IgD-negative memory B cell (primary cell): ENCODE measurements at regions not wholly inside any gene's neighbourhood (a gene's known extent, or its start where the extent isn't known, plus 50 kb on each side); places are given as distances from the start of the nearest gene placed in this dataset.

Experiments used
- H3K27ac Mint-ChIP-seq, 3 donors: one replicate each; pipeline ENCODE4 v1.8.0; 2020 to 2022; ENCODE audit warnings: mild to moderate bottlenecking in 3 of 3, mixed read lengths in 3 of 3, moderate library complexity in 1 of 3
- H3K27me3 Mint-ChIP-seq: one replicate; pipeline ENCODE4 v1.8.0; 2021; ENCODE audit warnings: mixed read lengths
- H3K36me3 Mint-ChIP-seq: one replicate; pipeline ENCODE4 v1.8.0; 2020; ENCODE audit warnings: mild to moderate bottlenecking, mixed read lengths
- H3K4me1 Mint-ChIP-seq, 3 donors: one replicate each; pipeline ENCODE4 v1.8.0; 2020 to 2022; ENCODE audit warnings: mixed read lengths in 3 of 3, mild to moderate bottlenecking in 1 of 3
- H3K4me3 Mint-ChIP-seq, 4 donors: one replicate each; pipeline ENCODE4 v1.8.0; 2020 to 2022; ENCODE audit warnings: mild to moderate bottlenecking in 4 of 4, mixed read lengths in 4 of 4, moderate library complexity in 3 of 4
- H3K9me3 Mint-ChIP-seq, 3 donors: one replicate each; pipeline ENCODE4 v1.8.0; 2020 to 2021; ENCODE audit warnings: mixed read lengths in 3 of 3, mild to moderate bottlenecking in 1 of 3

GRCh38 chr7:12801107-12801506 lies 113.7 kb downstream of the ARL4A start:
- Mint-ChIP-seq H3K4me1 (no peaks in the 10 kb centered on the region), H3K4me3 (no peak overlapping the region), H3K36me3 (no peaks in the 10 kb centered on the region), H3K9me3 (no peaks in the 10 kb centered on the region), H3K27ac (no peak overlapping the region), H3K27me3 (no peaks in the 10 kb centered on the region)

- Mint-ChIP-seq H3K27ac (no peak overlapping the region), H3K4me1 (no peaks in the 10 kb centered on the region), H3K36me3 (no peaks in the 10 kb centered on the region), H3K9me3 (no peaks in the 10 kb centered on the region), H3K4me3 (no peak overlapping the region), H3K27me3 (no peaks in the 10 kb centered on the region)
These were observed 114.6 kb downstream of the ARL4A start for GRCh38 chr7:12802070-12802469.

GRCh38 chr7:12803542-12803941 lies 116.1 kb downstream of the ARL4A start:
- no peak overlapping the region for H3K27ac Mint-ChIP-seq
- no peaks in the 10 kb centered on the region for H3K36me3 Mint-ChIP-seq
- no peaks in the 10 kb centered on the region for H3K9me3 Mint-ChIP-seq
- H3K27me3 Mint-ChIP-seq, result no peaks in the 10 kb centered on the region
- H3K4me1 Mint-ChIP-seq, result no peaks in the 10 kb centered on the region
- no peak overlapping the region for H3K4me3 Mint-ChIP-seq

- Mint-ChIP-seq H3K27ac (no peak overlapping the region), H3K27me3 (no peaks in the 10 kb centered on the region), H3K36me3 (no peaks in the 10 kb centered on the region), H3K4me1 (no peaks in the 10 kb centered on the region), H3K4me3 (no peak overlapping the region), H3K9me3 (no peaks in the 10 kb centered on the region)
These were observed 118.1 kb downstream of the ARL4A start for GRCh38 chr7:12805518-12805928.

GRCh38 chr7:12805957-12806356 lies 118.5 kb downstream of the ARL4A start:
- no peaks in the 10 kb centered on the region for H3K4me1 Mint-ChIP-seq

GRCh38 chr7:12809476-12809875 lies 122.0 kb downstream of the ARL4A start:
- H3K9me3 Mint-ChIP-seq, result peaks cover 0 to 3% (median 0%) of the 10 kb centered on the region in 3 donors
- no peaks in the 10 kb centered on the region for H3K27me3 Mint-ChIP-seq
- peaks cover 1% of the 10 kb centered on the region for H3K36me3 Mint-ChIP-seq
- no peak overlapping the region for H3K27ac Mint-ChIP-seq
- no peaks in the 10 kb centered on the region for H3K4me1 Mint-ChIP-seq
- no peak overlapping the region for H3K4me3 Mint-ChIP-seq

More at GRCh38 chr7:12805957-12806356, 118.5 kb downstream of the ARL4A start:
- Mint-ChIP-seq H3K36me3 (no peaks in the 10 kb centered on the region), H3K27me3 (no peaks in the 10 kb centered on the region), H3K27ac (no peak overlapping the region), H3K9me3 (no peaks in the 10 kb centered on the region), H3K4me3 (no peak overlapping the region)

- Mint-ChIP-seq H3K27me3 (no peaks in the 10 kb centered on the region), H3K4me3 (no peak overlapping the region), H3K9me3 (peaks cover 0 to 3% (median 0%) of the 10 kb centered on the region in 3 donors), H3K36me3 (peaks cover 1% of the 10 kb centered on the region), H3K4me1 (no peaks in the 10 kb centered on the region), H3K27ac (no peak overlapping the region)
These were observed 124.7 kb downstream of the ARL4A start for GRCh38 chr7:12812111-12812510.

GRCh38 chr7:12814107-12814506 lies 126.7 kb downstream of the ARL4A start:
- Mint-ChIP-seq H3K9me3 (peaks cover 0 to 3% (median 0%) of the 10 kb centered on the region in 3 donors), H3K27me3 (no peaks in the 10 kb centered on the region), H3K4me1 (no peaks in the 10 kb centered on the region), H3K4me3 (no peak overlapping the region), H3K27ac (no peak overlapping the region), H3K36me3 (peaks cover 1% of the 10 kb centered on the region)

- H3K4me1 Mint-ChIP-seq, result no peaks in the 10 kb centered on the region
- H3K27ac Mint-ChIP-seq, result no peak overlapping the region
- no peaks in the 10 kb centered on the region for H3K27me3 Mint-ChIP-seq
- H3K4me3 Mint-ChIP-seq, result no peak overlapping the region
- peaks cover 1% of the 10 kb centered on the region for H3K36me3 Mint-ChIP-seq
- peaks cover 0 to 3% (median 0%) of the 10 kb centered on the region in 3 donors for H3K9me3 Mint-ChIP-seq
These were observed 127.4 kb downstream of the ARL4A start for GRCh38 chr7:12814828-12815227.

- H3K27me3 Mint-ChIP-seq, result peaks cover 2% of the 10 kb centered on the region
- no peak overlapping the region for H3K27ac Mint-ChIP-seq
- H3K9me3 Mint-ChIP-seq, result peaks cover 0 to 3% (median 0%) of the 10 kb centered on the region in 3 donors
- H3K4me1 Mint-ChIP-seq, result no peaks in the 10 kb centered on the region
- peaks cover 1% of the 10 kb centered on the region for H3K36me3 Mint-ChIP-seq
- H3K4me3 Mint-ChIP-seq, result no peak overlapping the region
These were observed 128.0 kb downstream of the ARL4A start for GRCh38 chr7:12815426-12815825.

GRCh38 chr7:12815871-12816270 lies 128.4 kb downstream of the ARL4A start:
- peaks cover 3% of the 10 kb centered on the region for H3K27me3 Mint-ChIP-seq
- peaks cover 1% of the 10 kb centered on the region for H3K36me3 Mint-ChIP-seq
- peaks cover 0 to 3% (median 0%) of the 10 kb centered on the region in 3 donors for H3K9me3 Mint-ChIP-seq
- H3K27ac Mint-ChIP-seq, result no peak overlapping the region
- no peaks in the 10 kb centered on the region for H3K4me1 Mint-ChIP-seq
- H3K4me3 Mint-ChIP-seq, result no peak overlapping the region

- Mint-ChIP-seq H3K9me3 (peaks cover 0 to 3% (median 0%) of the 10 kb centered on the region in 3 donors), H3K4me1 (no peaks in the 10 kb centered on the region), H3K36me3 (no peaks in the 10 kb centered on the region), H3K27ac (no peak overlapping the region), H3K4me3 (no peak overlapping the region), H3K27me3 (peaks cover 5% of the 10 kb centered on the region)
These were observed 133.3 kb downstream of the ARL4A start for GRCh38 chr7:12820777-12821176.

- Mint-ChIP-seq H3K4me3 (no peak overlapping the region), H3K27ac (no peak overlapping the region), H3K4me1 (no peaks in the 10 kb centered on the region), H3K9me3 (peaks cover 0 to 3% (median 0%) of the 10 kb centered on the region in 3 donors), H3K27me3 (peaks cover 5% of the 10 kb centered on the region), H3K36me3 (no peaks in the 10 kb centered on the region)
These were observed 134.3 kb downstream of the ARL4A start for GRCh38 chr7:12821746-12822145.

- no peaks in the 10 kb centered on the region for H3K36me3 Mint-ChIP-seq
- peaks cover under 1% of the 10 kb centered on the region for H3K27me3 Mint-ChIP-seq
- H3K4me3 Mint-ChIP-seq, result no peak overlapping the region
- H3K9me3 Mint-ChIP-seq, result peaks cover 0 to 3% (median 0%) of the 10 kb centered on the region in 3 donors
- H3K4me1 Mint-ChIP-seq, result no peaks in the 10 kb centered on the region
- H3K27ac Mint-ChIP-seq, result no peak overlapping the region
These were observed 138.6 kb downstream of the ARL4A start for GRCh38 chr7:12826079-12826478.

- Mint-ChIP-seq H3K4me3 (no peak overlapping the region), H3K27me3 (no peaks in the 10 kb centered on the region), H3K9me3 (peaks cover 0 to 3% (median 0%) of the 10 kb centered on the region in 3 donors), H3K4me1 (no peaks in the 10 kb centered on the region), H3K36me3 (no peaks in the 10 kb centered on the region), H3K27ac (no peak overlapping the region)
These were observed 139.9 kb downstream of the ARL4A start for GRCh38 chr7:12827219-12827821.

- no peaks in the 10 kb centered on the region for H3K4me1 Mint-ChIP-seq
- H3K27ac Mint-ChIP-seq, result no peak overlapping the region
- no peaks in the 10 kb centered on the region for H3K36me3 Mint-ChIP-seq
- H3K4me3 Mint-ChIP-seq, result no peak overlapping the region
- no peaks in the 10 kb centered on the region for H3K27me3 Mint-ChIP-seq
- H3K9me3 Mint-ChIP-seq, result peaks cover 0 to 6% (median 2%) of the 10 kb centered on the region in 3 donors
These were observed 140.5 kb downstream of the ARL4A start for GRCh38 chr7:12827920-12828319.
